Left lobe of liver (tissue), 2 donors: ENCODE measurements at regions not wholly inside any gene's neighbourhood (a gene's known extent, or its start where the extent isn't known, plus 50 kb on each side); places are given as distances from the start of the nearest gene placed in this dataset.
"Not testable (repeated sequence)": the region's sequence is repeated elsewhere in the genome, so short reads cannot be mapped to it uniquely, and the experiment has no call there.

Experiments
- ATAC-seq: fragments of 200-7000 bp; cut with Tn5 transposase; one replicate; pipeline ENCODE4 v1.9.1; 2020; ENCODE audit warnings: mild to moderate bottlenecking, moderate library complexity
- DNase-seq: peaks from one replicate; pipeline ENCODE4 v3.0.0-alpha.2; 2020; ENCODE audit warnings: low spot score
- donor health status: DM: no; HTN: no; CAD: no; lungs with moderate emphysema.
- donor health status: DM: no; HTN: yes; CAD: no.

DNA sequence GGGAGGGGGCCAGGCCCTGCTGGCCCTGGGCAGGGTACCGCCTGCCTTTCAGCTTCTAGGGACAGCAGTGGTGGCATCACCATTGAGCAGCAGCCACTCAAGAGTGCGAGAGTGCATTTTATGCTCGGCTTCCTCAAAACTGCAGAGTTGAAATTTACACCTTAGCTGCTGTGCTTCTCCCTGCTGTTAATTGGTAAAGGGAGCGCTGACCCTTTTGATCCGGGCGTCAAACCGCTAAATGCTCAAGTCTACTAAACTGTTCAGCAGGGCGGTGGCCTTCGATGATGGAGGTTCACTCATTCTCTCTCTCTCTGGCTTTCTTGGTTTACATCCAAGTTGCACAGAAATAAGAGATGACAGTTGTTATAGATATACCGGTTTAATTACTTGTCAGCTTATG lies 368.6 kb upstream of the IRX2 start:
- DNase-seq, result no peak
- no peak for ATAC-seq

DNA sequence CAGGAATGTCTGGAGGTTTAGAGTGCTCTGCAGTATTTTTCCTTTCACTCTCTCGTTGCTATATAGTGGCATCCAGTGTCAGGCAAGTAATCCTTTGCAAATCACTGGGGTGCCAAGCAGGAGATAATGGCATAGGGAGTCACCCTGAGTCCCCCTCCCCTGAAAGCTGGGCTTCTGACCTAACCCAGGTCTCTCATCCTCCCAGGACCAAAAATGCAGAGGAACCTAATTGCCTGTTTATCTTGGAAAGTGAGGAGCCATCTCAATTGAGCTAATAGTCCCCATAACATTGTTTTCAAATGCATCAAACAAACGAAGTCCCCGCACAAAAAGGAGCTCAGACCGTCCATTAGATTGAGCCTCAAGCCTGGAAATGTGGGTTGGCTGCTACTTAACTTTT lies 368.0 kb upstream of the IRX2 start:
- no peak for DNase-seq
- no peak for ATAC-seq

DNA sequence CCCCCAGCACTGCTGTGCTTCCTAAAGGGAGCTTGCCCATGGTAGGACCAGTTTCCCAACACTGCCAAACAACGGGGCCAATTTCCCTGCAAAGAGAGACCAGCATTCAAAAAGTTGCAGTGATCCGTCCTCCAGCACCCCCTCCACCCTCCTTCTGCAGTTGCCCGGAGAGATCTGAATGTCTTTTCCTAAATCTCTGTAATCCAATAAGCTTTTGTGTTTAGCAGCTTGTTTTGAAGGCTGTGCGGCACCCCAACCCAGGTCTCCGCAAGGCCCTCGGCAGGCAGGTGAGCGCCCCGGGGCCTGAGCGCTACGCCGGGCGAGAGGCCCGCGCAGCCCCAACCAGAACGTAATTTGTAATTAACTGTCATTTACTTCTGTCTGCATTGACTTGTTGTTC lies 366.9 kb upstream of the IRX2 start:
- no peak for ATAC-seq
- no peak for DNase-seq

DNA sequence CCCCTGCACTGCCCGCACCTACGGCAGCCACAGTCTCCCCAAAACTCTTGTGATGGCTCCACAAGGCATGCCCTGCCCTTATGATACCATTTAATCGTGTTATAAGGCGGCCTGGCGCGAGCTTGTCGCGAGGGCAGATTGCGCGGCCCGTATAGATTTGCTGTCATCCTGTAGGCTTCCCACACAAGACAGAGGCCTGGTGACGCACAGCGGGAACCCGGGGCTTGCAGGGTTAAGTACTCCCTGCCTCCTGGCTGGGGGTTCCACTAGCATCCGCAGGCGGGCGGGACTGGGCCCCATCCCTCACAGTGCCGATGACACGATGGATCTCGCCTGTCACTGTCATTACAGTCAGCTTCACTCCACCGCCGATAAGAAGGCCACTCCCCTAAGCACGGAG lies 364.9 kb upstream of the IRX2 start:
- DNase-seq, result no peak
- ATAC-seq, result no peak

DNA sequence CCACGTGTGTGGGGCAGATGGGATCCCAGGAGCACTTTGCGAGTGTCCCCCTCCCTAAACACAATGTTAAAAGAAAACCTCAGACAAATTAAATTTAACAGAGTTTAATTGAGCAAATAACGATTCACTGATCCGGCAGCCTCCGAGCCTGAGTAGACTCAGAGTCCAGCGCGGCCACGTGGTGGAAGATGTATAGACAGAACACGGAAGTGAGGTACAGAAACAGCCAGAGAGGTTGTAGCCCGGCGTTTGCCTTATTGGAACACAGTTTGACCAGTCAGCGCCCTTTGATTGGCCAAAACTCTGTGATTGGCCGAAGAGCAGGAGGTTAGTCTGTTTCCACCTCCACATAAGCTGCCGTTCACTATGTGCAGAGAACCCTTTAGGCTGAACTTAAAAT lies 363.0 kb upstream of the IRX2 start:
- DNase-seq (no peak), ATAC-seq (no peak)

DNA sequence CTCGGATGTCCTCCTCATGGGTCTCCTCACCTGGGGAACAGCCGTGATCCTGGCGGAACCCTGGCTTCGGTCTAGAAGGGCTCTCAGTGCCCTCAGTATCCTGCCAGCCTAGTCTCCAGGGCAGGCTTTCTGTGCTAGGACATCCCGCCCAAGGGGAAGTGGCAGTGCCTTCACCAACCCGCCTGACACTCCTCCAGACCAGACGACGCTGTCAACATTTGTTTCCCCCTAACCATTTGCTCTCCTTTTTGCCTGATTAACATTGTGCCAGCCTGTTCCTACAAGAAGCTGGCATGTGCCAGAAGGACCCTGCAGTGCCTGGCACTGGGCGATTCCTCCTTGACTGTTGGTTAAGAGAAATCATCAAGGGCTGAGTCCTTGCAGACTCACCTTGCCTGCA lies 358.9 kb upstream of the IRX2 start:
- ATAC-seq (no peak), DNase-seq (no peak)

DNA sequence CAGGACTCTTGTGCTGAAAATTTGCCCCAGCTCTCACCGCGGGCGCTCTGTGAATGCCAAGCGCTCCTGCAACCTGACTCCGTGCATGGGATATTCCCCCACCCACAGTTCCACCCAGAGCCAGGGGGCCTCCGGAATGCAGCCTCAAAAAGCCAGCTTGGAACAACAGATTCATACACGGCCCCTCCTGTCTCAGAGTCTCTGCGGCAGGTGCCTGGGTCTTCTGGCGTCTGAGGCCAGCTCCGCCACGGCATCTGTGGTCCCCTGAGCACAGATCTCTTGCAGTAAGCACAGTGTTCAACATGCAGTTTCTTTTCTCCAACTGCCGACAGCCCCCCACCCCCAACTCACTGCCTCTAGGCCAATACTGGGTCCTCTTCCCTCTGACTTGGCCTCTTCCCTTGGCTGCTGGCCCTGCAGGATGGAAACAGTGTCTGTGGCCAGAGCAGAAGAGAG lies 355.7 kb upstream of the IRX2 start:
- ATAC-seq (no peak), DNase-seq (no peak)

DNA sequence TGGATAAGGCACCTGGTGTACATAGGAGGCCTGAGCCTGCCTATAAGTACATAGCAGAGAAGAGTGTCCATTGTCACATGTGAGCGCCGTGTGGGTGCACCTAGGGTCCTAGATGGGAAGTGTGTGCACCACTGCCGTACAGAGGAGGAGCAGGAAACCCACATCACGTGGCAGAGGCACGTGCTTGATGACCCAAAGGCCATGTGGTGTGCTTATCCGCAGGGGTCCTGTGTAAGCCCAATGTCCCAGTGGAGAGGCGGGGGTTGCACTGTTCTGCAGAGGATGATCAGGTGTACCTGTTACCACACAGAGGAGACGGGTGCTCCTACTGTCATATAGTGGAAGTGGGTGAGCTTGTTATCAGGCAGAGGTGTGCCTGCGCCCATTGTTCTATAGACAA lies 354.1 kb upstream of the IRX2 start:
- no peak for DNase-seq

DNA sequence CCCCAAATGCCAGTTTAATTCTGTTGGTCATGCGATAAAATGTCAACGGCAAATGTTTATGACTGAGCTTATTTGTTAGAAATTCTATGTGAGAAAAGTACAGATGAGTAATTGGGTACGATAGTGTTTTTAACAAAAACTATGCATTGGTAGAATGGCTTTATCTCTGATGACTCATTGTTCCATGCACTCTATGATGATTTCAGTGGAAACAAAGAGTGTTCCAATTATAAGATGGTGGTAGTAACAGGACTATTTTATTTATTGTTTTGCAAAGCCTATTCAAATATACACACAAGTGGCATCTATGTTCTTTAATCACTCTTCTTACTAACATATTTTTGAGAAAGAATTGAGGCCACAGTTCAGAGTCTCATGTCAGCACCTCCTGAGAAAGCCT lies 353.7 kb upstream of the IRX2 start:
- no peak for ATAC-seq
- no peak for DNase-seq

More for the DNA sequence above, 354.1 kb upstream of the IRX2 start:
- no peak for ATAC-seq

DNA sequence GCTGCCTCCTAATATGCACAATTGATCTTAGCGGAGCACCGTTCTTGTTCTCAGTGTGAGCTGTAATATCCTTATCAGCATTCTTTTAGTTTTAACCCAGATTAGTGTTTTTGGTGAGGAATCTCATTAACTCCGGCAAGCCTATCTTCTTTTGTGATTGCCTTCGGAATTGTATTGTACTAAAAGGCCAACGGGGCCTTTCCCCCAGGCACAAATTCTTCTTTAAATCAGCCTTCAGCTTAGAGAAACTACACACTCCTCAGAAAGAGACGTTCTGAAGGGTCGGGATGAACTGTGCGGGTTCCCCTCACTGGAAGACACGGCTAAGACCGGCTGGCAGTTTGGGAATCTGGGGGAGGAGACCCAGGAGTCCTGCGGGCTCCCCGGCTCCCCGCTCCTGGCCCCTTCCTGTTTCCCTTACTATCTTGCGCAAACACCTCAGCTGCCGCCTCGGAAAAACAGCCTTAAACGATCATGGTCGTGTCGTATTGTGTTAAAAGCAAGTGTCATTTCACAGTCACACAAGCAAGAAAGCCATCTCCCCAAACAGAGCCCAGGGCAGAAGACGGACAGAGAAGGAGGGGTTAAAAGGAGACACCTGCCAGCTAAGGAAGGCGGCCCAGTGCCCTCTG lies 353.1 kb upstream of the IRX2 start:
- ATAC-seq (no peak), DNase-seq (no peak)

DNA sequence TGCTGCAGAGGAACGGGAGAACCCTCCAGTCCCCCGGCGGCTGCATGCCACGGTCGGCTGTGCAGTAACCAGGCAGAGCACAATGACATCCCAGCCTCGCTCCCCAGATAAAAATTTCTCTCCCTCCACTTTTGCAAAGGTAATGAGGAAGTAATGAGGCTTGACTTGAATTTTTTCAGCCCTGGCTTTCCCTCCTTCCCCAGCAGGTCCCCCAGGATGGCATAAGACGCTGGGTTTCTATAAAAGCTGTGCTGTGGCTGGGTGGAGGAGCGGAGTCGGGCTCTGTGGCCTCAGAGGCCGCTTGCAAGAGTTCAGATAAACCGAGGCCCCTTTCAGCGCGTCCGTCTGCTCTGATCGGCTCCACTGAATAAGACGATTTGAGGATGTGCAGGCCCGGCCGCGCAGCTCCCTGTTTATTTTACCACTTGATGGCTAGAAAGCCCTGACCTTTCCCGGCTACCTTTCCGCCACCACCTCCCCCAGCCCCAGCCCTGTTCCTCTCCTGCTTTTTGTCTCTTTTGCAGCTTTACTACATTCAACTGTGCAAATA lies 351.9 kb upstream of the IRX2 start:
- ATAC-seq (no peak), DNase-seq (no peak)

DNA sequence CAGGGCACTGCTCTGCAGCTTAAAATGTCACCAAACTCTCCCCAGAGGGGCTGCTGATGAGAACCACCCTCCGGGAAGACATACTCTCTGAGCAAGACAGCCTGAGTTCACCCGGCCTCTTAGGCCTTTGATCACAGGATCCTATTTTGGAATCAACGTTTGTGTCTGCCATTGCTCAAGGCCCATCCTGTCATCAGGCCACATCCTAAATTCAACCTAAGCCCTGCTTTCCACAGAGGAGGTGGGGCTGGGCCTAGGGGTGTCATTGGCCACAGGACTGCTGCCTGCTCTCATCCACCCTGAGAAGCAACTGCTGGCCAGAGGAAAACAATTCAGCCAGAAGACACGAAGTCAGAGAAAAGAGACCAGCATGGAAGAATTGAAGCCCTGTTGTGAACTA lies 351.1 kb upstream of the IRX2 start:
- no peak for DNase-seq
- ATAC-seq, result no peak

DNA sequence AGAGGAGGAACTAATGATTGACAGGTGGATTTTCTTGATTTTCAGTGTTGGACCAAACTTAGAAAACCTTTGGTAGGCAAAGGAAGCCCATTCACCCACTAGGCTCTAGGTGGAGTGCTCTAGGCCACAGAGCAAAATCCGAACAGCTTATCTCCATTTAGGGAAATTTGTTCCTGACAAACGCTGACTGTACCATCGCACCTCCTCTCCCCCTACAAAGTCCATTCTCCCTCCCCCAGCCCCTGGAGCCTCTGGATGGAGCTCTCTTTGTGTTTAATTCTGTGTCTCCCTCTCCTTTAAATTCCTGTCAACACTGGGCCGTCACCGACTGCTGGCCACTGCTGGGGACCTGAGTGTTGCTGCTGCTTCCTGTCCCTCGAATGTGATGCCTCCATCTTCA lies 350.1 kb upstream of the IRX2 start:
- ATAC-seq, result no peak

DNA sequence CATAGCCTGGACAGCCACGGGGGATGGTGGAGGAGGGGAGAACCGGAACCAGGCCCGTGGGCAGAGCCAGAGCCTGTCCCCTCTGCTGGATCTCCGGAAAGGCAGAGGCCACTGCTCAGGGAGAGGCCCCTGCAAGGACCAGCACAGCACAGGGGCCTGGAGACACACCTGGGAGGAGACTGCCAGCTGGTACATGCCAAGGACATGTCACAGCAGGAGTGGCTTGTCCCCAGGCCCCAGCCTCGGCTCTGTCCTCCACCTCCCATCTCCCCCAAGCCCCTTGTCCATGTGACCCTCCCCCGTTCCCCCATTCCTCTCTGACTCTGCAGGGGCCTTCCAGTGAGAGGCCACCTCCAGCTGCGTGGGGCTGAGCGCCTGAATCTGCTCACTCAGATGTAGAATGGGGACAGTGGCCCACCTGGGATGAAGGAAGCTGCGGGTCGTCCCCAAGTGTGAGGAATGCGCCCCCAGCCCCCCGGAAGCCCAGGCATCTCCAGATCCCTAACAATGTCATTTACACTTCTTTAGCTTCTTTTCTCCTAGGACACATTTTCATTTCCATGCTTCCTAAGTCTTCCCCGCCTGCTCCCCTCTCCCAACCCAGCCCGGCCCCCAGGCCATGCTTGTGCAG lies 349.6 kb upstream of the IRX2 start:
- no peak for ATAC-seq
- DNase-seq, result no peak

More for the DNA sequence above, 350.1 kb upstream of the IRX2 start:
- no peak for DNase-seq

DNA sequence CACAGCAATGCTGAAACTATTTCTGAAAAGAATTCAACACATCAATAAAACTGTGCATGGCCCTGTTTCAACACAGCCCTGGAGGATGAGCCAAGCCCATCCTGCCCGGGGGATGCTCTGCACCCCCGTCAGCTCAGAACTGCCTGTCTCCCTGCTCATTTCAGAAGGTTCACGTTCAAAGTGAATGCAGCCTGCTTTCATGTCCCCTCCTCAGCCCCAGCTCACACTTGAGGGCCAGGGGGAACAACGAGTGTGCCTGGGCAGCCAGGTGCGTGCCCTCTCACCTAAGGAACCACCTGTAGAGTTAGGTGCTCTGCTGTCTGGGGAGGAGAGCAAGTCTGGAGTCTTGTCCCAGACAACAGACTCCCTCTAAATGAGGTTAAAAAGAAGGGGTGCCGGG lies 348.5 kb upstream of the IRX2 start:
- ATAC-seq (no peak), DNase-seq (no peak)

DNA sequence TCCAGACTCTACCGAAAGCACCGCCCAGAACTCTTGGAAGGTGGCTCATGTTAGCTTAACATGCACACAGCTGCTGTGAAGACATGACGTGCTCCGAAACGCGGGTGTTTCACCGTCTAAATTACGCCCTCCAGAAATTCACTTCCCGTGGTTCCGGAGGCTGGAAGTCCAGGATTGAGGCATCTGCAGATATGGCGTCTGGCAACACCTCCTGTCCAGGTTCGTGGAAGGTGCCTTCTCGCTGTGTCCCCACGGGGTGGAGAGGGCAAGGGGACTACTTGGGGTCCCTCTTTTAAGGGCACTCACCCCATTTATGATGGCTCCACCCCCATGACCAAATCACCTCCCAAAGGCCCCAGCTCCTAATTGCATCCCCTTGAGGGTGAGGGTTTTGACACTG lies 348.0 kb upstream of the IRX2 start:
- ATAC-seq, result no peak

DNA sequence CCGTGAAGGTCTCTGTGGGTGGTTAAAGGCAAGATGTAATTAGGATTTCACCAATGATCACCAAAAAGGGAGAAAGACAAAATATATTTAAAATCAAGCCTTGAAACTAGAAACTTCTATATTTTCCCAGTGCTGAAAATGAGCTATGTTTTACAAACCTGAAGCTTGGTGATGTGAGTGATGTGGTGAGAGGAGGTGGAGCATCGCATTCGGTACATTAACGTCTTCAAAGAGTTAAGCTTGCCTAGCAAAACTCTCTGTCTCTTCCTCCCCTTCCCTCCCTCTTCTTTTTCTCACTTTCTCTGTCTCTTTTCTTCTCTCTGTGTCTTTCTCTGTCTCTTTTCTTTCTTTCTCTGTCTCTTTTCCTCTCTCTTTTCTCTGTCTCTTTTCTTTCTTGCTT lies 347.3 kb upstream of the IRX2 start:
- no peak for DNase-seq
- ATAC-seq, result no peak

More for the DNA sequence above, 348.0 kb upstream of the IRX2 start:
- DNase-seq, result no peak

DNA sequence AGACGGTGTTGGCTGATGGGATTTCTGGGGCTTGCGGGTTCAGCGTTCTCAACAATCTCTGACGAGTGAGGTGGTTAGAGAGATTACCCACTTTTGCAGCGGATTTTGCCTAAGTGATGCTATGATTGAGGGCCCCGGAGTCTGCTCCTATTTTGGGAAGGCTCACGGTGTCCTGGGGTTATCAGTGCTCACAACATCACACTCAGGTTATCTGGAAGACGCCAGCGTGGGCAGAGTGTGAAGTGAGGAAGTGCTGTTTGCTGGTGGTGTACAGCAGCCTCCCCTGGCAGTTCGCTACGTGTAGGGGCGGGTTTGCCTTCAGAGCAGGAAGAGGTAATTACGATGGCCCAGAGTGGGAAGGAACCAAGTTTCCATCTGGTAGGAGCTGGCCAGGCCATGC lies 341.2 kb upstream of the IRX2 start:
- DNase-seq (no peak), ATAC-seq (no peak)

DNA sequence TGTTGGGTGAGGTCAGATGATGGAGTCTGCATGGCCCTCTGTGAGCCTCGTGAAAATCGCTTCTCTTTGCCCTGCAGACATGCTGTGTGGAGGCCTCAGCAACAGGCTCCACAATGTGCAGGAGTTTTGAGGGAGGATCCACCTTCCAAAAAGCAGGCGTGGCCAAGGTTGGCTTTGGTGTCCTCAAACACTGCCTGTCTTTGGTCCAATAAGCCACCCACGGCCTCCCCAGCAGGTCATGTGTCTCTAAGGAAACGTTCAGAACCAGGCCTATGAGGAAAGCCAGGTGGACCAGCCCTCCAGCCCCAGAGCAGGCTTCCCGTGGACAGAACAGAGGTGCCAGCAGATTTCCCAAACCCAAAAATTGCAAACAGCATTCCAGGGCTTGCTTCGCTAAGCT lies 340.7 kb upstream of the IRX2 start:
- DNase-seq (no peak), ATAC-seq (no peak)

DNA sequence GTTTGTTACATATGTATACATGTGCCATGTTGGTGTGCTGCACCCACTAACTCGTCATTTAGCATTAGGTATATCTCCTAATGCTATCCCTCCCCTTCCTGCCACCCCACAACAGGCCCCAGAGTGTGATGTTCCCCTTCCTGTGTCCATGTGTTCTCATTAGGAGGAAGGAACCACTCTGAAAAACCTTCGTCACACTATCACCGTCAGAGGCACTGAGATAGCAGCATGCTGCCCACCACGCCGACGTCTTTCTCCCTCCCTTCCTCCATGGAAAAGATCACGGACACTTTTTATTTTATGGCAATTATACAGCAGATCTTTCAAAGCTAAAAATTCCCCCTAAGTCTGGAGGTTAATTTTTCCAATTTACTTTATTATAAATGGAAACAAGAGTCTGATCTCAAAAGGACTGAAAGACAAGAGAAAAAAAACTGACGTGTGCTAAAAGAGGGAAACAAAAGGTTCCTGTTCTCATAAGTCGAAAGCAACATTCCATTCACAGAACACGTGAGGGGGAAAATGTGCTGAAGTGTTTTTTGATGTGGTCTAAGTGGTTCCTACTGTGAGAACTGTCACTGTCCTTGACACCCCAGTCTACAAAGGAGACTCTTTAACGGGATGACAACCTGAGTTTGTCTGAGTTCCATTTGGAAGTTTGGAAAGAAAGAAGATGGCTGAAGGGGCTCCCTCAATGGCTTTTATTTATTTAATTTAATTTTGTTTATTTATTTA lies 339.7 kb upstream of the IRX2 start:
- DNase-seq, result no peak

DNA sequence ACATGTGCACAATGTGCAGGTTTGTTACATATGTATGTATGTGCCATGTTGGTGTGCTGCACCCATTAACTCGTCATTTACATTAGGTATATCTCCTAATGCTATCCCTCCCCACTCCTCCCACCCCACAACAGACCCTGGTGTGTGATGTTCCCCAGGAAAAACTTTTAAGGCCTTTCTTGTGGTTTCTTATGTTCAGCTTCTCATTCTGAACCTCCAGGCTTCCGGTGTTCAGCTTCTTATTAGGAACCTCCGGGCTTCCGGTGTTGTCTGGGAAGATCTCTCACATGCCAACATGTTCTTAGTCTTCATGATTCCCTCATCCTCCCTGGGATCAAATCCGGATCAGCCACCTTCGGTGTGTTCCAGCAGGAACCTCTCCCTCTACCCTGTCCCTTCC lies 338.8 kb upstream of the IRX2 start:
- ATAC-seq, DNase-seq: not testable (repeated sequence)

More for the DNA sequence above, 339.7 kb upstream of the IRX2 start:
- ATAC-seq, result no peak

DNA sequence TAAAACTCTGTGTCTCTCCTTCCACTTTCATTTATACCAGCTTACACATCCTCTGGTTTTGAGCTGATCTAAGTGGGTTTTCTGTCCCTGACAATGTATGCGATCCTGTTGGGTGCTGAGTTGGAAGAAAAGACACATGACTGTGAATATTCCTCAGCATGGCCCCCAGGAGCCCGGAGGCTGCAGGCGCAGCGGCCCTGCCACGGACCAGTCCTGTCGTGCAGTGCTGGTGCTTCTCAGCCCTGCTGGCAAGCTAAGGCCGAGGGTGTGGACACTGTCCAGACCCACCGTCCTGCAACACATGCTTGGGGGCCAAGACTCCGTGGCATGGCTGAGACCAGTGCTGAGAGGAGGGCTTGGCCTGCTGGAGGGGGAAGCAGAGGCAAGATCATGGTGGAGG lies 328.9 kb upstream of the IRX2 start:
- ATAC-seq, result no peak
- no peak for DNase-seq
